ENCODE measurements at regions not wholly inside any gene's neighbourhood (a gene's known extent, or its start where the extent isn't known, plus 50 kb on each side); places are given as distances from the start of the nearest gene placed in this dataset.
A peak's percentile ranks its signal among the peaks of the same experiment; 100 is the strongest.

DNA sequence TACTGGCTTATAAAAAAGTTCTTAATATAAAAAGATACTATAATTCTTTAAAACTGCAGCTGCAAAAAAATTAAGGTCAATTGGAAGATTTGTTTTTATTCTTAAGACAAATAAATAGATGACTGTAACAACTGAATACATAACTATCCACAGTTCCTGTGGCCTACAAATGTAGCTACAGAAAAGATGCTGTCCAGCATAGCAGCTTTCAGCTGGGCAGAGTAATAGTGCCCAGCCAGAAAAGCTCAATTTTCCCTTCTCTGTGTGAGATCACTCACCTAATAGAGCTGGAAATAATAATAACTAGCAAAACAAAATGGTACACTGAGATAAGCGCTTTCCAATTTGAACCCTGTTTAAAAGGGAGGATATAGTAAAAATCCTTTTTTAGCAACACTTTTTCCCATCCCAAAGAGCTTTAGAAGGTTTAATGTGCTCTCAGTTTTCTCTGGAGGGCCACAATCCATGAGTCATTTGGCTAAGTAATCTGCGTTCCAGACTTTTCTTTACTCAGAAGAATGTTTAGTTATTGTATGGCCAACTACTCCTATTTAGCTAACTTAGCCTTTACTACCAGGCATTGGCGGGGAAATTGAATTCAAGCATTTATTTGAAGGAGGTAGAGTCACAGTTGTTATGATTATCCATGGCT is 158.1 kb upstream of the SLC39A10 start:
- H3K27ac ChIP-seq = no peak overlapping the region
- H3K9me3 ChIP-seq = no peaks in the 10 kb centered on the region
- H3K27me3 ChIP-seq (replicated peaks; ENCODE audit: insufficient read depth) = no peaks in the 10 kb centered on the region
- peaks cover 10 to 14% of the 10 kb centered on the region in 2 donors for H3K4me1 ChIP-seq (ENCODE audit: control insufficient read depth in 1 of 2, low read depth in 2 of 2)
- H3K4me3 ChIP-seq = no peak overlapping the region
- H3K36me3 ChIP-seq = no peaks in the 10 kb centered on the region
- ATAC-seq (ENCODE audit: insufficient number of reproducible peaks, low FRiP score, low read depth) (no peak), DNase-seq (ENCODE audit: low spot score) (no peak)
- TF ChIP-seq, protein P1, sequence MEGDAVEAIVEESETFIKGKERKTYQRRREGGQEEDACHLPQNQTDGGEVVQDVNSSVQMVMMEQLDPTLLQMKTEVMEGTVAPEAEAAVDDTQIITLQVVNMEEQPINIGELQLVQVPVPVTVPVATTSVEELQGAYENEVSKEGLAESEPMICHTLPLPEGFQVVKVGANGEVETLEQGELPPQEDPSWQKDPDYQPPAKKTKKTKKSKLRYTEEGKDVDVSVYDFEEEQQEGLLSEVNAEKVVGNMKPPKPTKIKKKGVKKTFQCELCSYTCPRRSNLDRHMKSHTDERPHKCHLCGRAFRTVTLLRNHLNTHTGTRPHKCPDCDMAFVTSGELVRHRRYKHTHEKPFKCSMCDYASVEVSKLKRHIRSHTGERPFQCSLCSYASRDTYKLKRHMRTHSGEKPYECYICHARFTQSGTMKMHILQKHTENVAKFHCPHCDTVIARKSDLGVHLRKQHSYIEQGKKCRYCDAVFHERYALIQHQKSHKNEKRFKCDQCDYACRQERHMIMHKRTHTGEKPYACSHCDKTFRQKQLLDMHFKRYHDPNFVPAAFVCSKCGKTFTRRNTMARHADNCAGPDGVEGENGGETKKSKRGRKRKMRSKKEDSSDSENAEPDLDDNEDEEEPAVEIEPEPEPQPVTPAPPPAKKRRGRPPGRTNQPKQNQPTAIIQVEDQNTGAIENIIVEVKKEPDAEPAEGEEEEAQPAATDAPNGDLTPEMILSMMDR (IDR thresholded peaks at IDR 0.05) = no peak

DNA sequence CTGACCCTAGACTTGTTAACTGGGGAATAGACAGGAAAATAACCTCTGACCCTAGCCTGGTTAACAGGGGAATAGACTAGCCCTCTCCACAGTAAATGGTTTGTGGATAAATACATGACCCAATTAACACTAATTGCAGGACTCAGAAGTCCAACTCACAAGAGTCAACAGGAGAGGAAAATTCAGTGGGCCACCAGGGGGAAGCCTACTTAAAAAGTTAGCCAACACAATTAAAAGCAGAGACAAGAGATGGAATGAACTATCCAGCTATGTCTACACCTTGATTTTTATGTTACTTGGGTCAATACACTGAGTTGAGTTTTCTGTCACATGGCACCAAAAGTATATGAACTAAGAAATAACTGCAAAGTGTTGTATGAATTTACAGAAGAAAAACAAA is 158.8 kb upstream of the SLC39A10 start:
- TF ChIP-seq, protein P1 (IDR thresholded peaks at IDR 0.05) = peak; percentile 18
- H3K27ac ChIP-seq = no peak overlapping the region
- H3K9me3 ChIP-seq = no peaks in the 10 kb centered on the region
- no peak overlapping the region for H3K4me3 ChIP-seq
- ATAC-seq (ENCODE audit: insufficient number of reproducible peaks, low FRiP score, low read depth) (no peak), DNase-seq (ENCODE audit: low spot score) (no peak)
- no peaks in the 10 kb centered on the region for H3K27me3 ChIP-seq (replicated peaks; ENCODE audit: insufficient read depth)
- H3K4me1 ChIP-seq (ENCODE audit: control insufficient read depth in 1 of 2, low read depth in 2 of 2) = peaks cover 10 to 14% of the 10 kb centered on the region in 2 donors
- no peaks in the 10 kb centered on the region for H3K36me3 ChIP-seq

DNA sequence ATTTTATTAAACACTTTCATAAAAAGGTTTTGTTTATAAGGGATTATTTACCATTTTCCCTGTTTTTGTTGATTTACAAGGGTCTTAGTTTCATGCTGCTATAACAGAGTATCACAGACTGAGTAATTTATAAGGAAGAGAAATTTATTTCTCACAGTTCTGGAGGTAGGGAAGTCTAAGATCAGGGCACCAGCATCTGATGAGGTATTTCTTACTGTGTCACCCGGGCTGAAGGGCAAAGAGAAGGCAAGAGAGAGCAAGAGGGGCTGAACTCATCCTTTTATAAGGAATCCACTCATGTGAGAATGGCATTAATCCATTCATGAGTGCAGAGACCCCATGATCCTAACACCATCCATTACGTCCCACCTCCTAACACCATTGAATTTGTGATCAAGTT is 160.0 kb upstream of the SLC39A10 start:
- Histone ChIP-seq H3K9me3 (no peaks in the 10 kb centered on the region), H3K27me3 (replicated peaks; ENCODE audit: insufficient read depth) (no peaks in the 10 kb centered on the region), H3K4me3 (no peak overlapping the region), H3K4me1 (ENCODE audit: control insufficient read depth in 1 of 2, low read depth in 2 of 2) (peaks cover 10 to 14% of the 10 kb centered on the region in 2 donors), H3K36me3 (no peaks in the 10 kb centered on the region), H3K27ac (no peak overlapping the region)
- DNase-seq (ENCODE audit: low spot score) (no peak), ATAC-seq (ENCODE audit: insufficient number of reproducible peaks, low FRiP score, low read depth) (no peak)
- TF ChIP-seq, protein P1 (IDR thresholded peaks at IDR 0.05) = no peak

DNA sequence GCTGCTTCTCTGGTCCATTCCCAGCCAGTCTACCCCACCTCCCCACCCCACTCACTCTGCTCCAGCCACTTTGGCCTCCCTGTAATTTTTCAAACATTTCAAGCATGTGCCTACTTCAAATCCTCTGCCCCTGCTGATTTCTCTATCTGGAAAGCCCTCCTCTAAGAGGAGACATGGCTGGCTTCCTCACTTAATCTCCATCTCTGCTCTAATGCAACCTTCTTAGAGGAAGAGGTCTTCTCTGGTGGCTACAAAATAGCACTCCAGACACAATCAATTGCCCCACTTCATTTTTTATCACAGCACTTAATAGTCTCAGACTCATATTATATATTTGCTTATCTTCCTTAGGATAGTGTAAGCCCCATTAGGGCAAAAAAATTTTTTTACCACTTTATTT is 161.1 kb upstream of the SLC39A10 start:
- Histone ChIP-seq H3K36me3 (no peaks in the 10 kb centered on the region), H3K4me3 (no peak overlapping the region), H3K27me3 (replicated peaks; ENCODE audit: insufficient read depth) (no peaks in the 10 kb centered on the region), H3K9me3 (no peaks in the 10 kb centered on the region), H3K4me1 (ENCODE audit: control insufficient read depth in 1 of 2, low read depth in 2 of 2) (peaks cover 10 to 14% of the 10 kb centered on the region in 2 donors), H3K27ac (no peak overlapping the region)
- no peak for ATAC-seq (ENCODE audit: insufficient number of reproducible peaks, low FRiP score, low read depth)
- TF ChIP-seq, protein P1 (IDR thresholded peaks at IDR 0.05) = no peak
- DNase-seq (ENCODE audit: low spot score) = no peak

DNA sequence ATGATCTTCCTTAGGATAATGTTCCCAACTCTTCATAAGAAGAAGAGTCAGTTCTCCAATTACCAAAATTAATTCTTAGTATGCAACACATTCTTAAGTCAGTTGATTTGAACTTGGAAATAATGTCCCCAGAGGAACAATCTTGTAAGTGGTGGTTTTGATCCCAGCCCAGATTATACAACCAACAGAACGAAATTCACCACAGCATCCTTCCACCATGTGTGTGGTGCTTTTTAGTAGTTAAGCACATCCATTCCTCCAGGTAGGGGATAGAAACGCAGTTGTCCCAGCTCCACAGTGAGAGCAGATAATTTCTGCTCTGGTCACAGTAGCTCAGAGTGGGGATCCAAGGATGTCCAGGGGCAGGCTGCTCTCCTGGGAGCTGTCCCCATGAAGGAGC is 161.7 kb upstream of the SLC39A10 start:
- H3K27ac ChIP-seq = no peak overlapping the region
- TF ChIP-seq, protein P1 (IDR thresholded peaks at IDR 0.05) = no peak
- no peak for ATAC-seq (ENCODE audit: insufficient number of reproducible peaks, low FRiP score, low read depth)
- H3K9me3 ChIP-seq = no peaks in the 10 kb centered on the region
- H3K4me3 ChIP-seq = no peak overlapping the region
- peaks cover 10 to 14% of the 10 kb centered on the region in 2 donors for H3K4me1 ChIP-seq (ENCODE audit: control insufficient read depth in 1 of 2, low read depth in 2 of 2)
- H3K27me3 ChIP-seq (replicated peaks; ENCODE audit: insufficient read depth) = no peaks in the 10 kb centered on the region
- no peak for DNase-seq (ENCODE audit: low spot score)
- H3K36me3 ChIP-seq = no peaks in the 10 kb centered on the region

All from thoracic aorta (tissue), 2 donors.